Stimulated activated CD4-positive, alpha-beta T cell treated with anti-CD3 and anti-CD28 coated beads, Interleukin-12 subunit alpha, Interleukin-12 subunit beta, amount 100 ng/mL, for 4 hours (primary cell): ENCODE measurements at regions not wholly inside any gene's neighbourhood (a gene's known extent, or its start where the extent isn't known, plus 50 kb on each side); places are given as distances from the start of the nearest gene placed in this dataset.

ENCODE experiments used
- DNase-seq: peaks from one replicate; pipeline ENCODE4 v3.0.0-alpha.2; 2020

DNA sequence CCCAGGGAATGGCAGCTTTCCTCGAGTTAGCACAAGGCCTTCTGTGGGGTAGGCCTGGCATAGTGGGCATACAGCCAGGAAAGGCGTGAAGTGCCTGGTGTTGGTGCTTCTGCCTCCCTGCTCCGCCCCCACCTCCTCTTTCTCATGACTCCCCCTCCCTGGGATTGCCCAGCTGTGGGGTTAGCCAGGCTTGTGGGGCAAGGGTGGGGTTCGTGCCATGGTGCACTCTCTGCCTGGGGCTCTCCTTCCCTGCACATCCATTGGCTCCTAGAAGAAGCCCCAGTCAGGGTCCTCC, 236.8 kb upstream of the NCAM1 start:
- no peak for DNase-seq

GRCh38 chr11:112725636-112726035, 235.6 kb upstream of the NCAM1 start:
- DNase-seq = no peak

DNA sequence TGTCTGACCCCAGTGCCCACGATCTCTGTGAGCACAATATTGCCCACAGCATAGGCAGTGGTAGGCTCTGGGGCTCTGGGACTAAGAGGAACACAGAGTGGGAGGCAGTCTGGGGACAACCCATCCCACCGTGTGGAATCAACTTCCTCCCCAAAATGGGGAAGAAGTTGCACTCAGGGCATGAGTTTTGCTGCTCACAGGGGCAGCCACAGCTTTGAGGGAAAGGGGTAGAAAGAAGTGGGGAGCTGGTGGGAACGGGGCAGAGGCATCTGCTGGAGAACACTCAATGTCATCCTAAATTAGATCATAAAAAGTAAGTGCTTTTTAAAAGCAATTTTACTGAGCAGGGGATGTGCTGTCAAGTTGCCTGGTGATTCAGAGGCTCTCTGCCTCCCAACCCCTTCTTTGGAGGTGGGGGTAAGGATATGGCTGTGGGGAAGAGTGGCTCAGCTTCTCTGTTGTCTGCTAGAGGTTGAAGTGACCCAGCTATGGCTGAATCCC, 233.8 kb upstream of the NCAM1 start:
- DNase-seq = no peak

DNA sequence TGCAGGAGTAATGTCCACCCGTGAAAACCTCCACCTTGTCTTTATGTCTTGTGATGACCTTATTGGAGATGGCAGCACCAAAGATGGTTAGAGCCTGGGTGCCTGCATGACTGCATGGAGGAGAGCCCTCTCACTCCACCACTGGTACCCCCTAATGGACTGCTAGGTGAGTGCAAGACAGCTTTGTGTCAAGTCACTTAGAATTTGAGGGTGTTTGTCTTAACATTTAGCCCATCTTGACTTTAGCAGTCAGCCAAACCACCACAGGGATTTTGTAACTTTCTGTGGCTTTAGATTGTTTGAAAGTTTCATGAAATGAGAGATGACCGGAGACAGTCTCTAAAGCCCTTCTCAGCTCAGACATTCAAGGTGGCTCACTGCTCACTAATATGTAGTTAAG, 232.9 kb upstream of the NCAM1 start:
- DNase-seq = no peak

GRCh38 chr11:112728716-112729115, 232.5 kb upstream of the NCAM1 start:
- DNase-seq = no peak

DNA sequence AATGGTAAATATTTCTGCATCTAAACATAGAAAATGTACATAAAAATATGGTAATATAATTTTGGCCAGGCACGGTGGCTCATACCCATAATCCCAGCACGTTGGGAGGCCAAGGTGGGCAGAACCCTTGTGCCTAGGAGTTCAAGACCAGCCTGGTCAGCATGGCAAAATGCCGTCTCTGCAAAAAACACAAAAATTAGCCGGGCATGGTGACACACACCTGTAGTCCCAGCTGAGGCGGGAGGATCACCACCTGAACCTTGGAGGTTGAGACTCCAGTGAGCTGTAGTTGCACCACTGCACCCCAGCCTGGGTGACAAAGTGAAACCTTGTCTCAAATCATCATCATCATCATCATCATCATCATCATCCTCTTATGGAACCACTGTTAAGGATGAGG, 230.6 kb upstream of the NCAM1 start:
- DNase-seq = no peak

GRCh38 chr11:112731538-112731937, 229.7 kb upstream of the NCAM1 start:
- no peak for DNase-seq

DNA sequence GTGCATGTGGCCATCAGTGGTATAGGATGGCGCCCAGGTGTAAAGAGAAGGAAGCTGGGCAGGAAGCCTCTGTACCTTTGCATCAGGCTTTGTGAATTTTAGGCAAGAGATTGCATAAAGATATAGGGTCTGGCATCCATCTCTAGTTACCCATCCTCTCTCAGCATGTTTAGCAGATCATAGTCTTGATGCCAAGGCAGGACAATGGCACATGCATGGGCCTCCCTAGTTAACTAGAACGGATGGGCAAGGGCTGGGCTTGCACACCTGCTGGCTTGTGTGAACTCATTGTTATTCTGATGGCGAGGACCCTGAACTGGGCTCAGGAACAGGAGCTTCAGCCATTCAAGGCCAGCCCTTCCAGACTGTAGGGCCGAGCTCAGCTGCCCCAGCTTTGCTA, 229.2 kb upstream of the NCAM1 start:
- no peak for DNase-seq

DNA sequence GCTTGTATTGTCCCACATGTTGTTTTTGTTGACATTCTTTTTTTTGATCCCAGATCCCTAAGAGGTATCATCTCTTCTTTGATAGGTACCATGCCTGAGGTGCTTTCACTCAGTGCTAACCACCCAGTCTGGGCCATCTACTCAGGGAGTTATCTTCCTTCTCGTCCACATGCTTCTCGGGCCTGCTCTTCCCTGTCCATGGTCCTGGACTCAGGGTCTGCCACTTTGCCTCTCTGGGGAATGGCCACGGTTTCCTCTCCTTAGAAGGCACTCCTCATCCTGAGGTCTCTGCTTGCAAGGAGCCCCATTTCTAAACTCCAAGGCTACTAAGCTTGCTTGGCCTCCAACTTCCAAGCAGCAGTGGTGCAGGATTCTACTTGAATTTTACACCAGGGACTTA, 227.0 kb upstream of the NCAM1 start:
- no peak for DNase-seq

GRCh38 chr11:112735470-112735869, 225.8 kb upstream of the NCAM1 start:
- DNase-seq = no peak

DNA sequence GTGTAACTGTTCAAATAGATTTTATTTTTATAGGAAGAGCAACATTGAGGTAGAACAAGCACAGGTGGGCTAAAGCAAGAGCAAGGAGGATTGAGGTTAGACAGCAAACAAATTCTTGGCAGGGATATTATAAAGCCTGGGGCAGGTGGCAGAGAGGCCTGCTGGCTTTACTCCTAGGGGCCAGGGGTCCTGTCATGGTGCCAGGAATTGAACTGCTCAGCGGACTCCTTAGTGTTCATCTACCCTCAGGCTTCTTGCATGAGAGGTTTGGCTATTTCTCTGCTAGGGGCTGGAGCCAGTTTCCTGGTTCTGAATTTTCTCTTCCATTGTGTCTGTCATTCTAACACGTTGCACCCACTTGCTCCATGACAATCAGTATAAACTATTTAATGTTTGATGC, 217.2 kb upstream of the NCAM1 start:
- no peak for DNase-seq

- no peak for DNase-seq
These were observed 215.2 kb upstream of the NCAM1 start for GRCh38 chr11:112745973-112746372.

DNA sequence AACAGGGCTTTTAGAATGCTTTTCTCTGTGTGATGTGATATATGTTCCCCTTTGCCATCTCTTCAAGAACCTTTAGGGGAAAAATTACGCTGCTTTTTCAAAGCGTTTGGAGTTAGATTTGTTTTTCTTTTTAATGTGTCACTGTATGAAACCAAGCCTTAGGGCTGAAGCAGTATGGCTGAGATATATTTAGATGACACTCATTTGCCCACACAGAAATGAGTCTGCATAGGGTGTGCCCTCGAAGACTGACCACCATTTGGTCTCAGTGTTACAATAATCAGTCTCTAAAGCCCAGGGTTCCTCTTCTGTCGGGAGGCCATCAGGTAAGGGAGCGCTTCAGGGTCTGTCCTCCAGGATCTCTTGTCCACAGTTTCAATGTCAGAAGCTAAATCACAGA, 213.0 kb upstream of the NCAM1 start:
- DNase-seq = no peak

GRCh38 chr11:112748713-112749543, 212.3 kb upstream of the NCAM1 start:
- DNase-seq = no peak

- no peak for DNase-seq
These were observed 209.9 kb upstream of the NCAM1 start for GRCh38 chr11:112751329-112751728.

GRCh38 chr11:112751772-112752171, 209.4 kb upstream of the NCAM1 start:
- DNase-seq = no peak

DNA sequence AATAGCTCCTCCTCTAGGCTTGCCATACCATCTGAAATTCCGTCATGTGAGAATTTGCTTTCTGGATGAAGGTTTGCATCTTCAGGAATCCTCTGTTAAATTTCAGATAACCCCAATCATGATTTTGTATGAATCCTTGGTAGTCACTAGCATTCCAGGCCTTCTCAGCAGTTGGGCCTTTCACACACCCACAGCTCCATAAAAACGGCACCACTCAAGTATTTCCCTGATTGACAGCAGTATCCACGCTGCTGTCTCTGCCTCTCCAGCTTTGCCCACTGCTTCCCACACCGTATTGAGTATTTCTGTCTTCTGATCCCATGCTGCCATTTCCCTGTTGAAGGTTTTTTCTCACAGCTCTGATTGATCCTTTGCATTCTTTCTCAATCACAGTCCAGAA, 208.7 kb upstream of the NCAM1 start:
- no peak for DNase-seq

GRCh38 chr11:112753706-112754105, 207.5 kb upstream of the NCAM1 start:
- no peak for DNase-seq

DNA sequence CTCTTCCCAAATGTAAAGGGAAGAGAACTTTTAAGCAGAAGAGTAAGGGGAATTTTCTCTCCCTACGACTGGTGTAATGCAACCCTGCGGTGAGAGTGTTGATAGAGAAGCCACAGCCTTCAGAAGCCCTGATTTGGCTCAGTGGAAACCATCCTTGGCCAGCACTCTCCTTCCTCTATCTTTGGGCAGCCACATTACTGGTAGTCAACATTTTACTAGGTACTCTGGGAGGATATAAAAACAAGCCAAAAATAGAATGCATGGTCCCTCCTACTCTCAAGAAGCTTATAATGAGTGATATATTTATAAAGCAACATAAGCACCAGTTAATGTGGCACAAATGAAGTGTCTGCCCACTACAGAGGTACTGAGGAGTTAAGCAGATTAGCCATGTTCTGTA, 201.8 kb upstream of the NCAM1 start:
- DNase-seq = no peak

- DNase-seq = no peak
These were observed 200.7 kb upstream of the NCAM1 start for GRCh38 chr11:112760396-112761059.

GRCh38 chr11:112761911-112762706, 199.1 kb upstream of the NCAM1 start:
- DNase-seq = no peak

DNA sequence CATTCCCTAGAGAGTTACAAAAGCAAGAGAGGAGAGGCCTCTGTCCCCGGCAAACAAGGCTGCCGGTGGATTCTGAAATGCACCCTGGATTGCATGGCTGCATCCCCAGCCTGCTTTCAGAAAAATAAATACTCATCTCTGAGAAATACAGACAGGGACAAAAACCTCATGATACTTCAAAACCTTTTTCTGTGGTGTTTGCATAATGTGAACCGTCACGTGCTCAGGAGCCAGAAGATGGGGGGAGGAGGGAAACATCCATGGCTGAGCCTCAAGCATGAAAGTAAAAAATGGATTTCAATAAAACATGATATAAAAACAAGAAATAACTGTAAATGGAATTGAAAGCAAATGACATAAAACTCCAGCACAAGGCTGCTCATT, 198.5 kb upstream of the NCAM1 start:
- no peak for DNase-seq

- DNase-seq = no peak
These were observed 195.9 kb upstream of the NCAM1 start for GRCh38 chr11:112765337-112765736.

DNA sequence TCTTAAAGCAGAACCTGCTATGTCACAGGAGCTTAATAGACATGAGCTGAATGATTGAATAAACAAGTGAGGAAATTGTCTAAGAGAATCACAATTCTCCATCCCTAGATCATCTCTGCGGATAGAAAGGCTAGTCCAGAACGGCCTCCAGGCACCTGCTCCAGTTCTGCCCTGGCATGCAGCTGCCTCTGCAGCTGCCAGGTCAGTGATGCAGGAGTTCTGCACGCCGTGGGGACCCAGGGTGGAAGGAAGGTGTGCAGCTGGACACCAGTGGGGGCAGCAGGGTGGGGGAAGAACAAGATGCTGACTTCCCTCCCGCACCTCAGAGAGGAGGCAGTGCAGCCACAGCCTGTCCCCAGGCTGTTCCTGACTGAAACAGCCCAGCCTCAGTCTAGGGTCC, 192.1 kb upstream of the NCAM1 start:
- no peak for DNase-seq
